ENCODE measurements at regions not wholly inside any gene's neighbourhood (a gene's known extent, or its start where the extent isn't known, plus 50 kb on each side); places are given as distances from the start of the nearest gene placed in this dataset.

DNA sequence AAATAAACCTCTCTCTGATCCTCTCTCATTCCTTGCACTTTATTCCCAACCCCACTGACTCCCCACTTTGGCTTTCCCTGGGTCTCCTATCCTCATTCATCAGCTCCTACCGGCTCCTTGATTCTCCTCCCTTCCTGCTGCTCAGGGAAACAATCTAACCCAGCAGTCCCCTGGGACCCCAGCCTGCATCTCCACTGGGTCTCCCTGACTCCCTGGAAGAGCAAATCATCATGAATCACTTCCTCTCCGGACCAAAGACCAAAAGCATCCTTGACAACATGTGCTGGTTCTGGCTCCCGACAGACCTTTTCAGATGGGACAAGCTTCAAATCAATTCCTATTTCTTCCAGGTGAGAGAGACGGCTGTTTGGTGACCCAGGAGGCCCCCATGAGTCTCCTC is 76.6 kb downstream of the HSPB8 start:
- TF ChIP-seq, protein P1, sequence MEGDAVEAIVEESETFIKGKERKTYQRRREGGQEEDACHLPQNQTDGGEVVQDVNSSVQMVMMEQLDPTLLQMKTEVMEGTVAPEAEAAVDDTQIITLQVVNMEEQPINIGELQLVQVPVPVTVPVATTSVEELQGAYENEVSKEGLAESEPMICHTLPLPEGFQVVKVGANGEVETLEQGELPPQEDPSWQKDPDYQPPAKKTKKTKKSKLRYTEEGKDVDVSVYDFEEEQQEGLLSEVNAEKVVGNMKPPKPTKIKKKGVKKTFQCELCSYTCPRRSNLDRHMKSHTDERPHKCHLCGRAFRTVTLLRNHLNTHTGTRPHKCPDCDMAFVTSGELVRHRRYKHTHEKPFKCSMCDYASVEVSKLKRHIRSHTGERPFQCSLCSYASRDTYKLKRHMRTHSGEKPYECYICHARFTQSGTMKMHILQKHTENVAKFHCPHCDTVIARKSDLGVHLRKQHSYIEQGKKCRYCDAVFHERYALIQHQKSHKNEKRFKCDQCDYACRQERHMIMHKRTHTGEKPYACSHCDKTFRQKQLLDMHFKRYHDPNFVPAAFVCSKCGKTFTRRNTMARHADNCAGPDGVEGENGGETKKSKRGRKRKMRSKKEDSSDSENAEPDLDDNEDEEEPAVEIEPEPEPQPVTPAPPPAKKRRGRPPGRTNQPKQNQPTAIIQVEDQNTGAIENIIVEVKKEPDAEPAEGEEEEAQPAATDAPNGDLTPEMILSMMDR (IDR thresholded peaks at IDR 0.05) = no peak
- TF ChIP-seq, protein P2, sequence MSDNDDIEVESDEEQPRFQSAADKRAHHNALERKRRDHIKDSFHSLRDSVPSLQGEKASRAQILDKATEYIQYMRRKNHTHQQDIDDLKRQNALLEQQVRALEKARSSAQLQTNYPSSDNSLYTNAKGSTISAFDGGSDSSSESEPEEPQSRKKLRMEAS (IDR thresholded peaks at IDR 0.05; ENCODE audit: low read depth) = no peak
- no peak for TF ChIP-seq CHD2 (IDR thresholded peaks at IDR 0.05; ENCODE audit: low read length, partially characterized antibody)
- TF ChIP-seq POLR2AphosphoS5 (IDR thresholded peaks at IDR 0.05; ENCODE audit: low read depth, low read length) = no peak
- TF ChIP-seq YY1 (IDR thresholded peaks at IDR 0.05; ENCODE audit: low read depth) = no peak
- TF ChIP-seq GATA2 (CRISPR knock-in tag; IDR thresholded peaks at IDR 0.05) = no peak
- TF ChIP-seq EP300 (IDR thresholded peaks at IDR 0.05; ENCODE audit: borderline replicate concordance in 1 of 2, low read depth in 1 of 2, low read length in 1 of 2) = no peak
- TF ChIP-seq RFX5 (IDR thresholded peaks at IDR 0.05; ENCODE audit: low read length) = no peak
